GM12873 (cell line): ENCODE measurements at regions not wholly inside any gene's neighbourhood (a gene's known extent, or its start where the extent isn't known, plus 50 kb on each side); places are given as distances from the start of the nearest gene placed in this dataset.

ENCODE experiments used
- TF ChIP-seq, protein P1 (sequence below): IDR thresholded peaks from 2 replicates; pipeline ENCODE4 v1.5.1; 2012; ENCODE audit warnings: low read depth, mild to moderate bottlenecking, moderate library complexity, low read length, control low read depth; ENCODE audit not compliant: insufficient read depth; ENCODE audit errors: missing control alignments

DNA sequence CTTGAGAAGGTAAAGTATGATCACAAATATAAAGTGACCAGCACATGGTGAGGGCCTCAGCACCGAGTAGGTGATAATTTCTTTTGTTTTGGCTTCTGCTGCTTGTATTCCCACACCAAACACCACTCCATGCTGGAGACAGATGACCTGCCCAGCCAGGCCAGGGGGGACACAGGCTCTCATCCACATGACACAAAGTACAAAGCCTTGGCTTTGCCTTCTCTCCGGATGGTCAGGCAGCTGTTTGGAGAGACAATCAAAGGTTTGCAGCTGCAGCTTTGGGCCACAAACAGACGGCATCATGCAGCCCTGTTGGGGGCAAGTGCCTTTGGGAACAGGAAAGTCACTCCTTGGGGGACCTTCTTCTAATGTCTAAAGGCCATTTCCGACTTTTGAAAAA is 226.2 kb upstream of the KLF4 start:
- TF ChIP-seq, protein P1, sequence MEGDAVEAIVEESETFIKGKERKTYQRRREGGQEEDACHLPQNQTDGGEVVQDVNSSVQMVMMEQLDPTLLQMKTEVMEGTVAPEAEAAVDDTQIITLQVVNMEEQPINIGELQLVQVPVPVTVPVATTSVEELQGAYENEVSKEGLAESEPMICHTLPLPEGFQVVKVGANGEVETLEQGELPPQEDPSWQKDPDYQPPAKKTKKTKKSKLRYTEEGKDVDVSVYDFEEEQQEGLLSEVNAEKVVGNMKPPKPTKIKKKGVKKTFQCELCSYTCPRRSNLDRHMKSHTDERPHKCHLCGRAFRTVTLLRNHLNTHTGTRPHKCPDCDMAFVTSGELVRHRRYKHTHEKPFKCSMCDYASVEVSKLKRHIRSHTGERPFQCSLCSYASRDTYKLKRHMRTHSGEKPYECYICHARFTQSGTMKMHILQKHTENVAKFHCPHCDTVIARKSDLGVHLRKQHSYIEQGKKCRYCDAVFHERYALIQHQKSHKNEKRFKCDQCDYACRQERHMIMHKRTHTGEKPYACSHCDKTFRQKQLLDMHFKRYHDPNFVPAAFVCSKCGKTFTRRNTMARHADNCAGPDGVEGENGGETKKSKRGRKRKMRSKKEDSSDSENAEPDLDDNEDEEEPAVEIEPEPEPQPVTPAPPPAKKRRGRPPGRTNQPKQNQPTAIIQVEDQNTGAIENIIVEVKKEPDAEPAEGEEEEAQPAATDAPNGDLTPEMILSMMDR = no peak

DNA sequence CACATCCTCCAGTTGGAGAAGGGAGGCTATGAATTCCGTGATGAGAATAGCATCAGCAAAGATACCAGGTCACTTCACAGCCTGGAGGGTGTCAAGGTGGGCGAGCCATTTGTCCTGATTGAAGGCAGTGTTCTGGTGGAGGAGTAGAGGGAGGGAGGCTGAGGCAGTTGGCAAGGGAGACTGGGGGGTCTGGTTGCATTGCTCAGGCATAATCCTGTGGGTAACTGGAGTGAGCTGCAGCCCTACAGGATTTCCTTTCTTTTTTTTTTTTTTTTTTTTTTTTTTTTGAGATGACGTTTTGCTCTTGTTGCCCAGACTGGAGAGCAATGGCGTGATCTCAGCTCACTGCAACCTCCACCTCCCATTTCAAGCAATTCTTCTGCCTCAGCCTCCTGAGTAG is 223.9 kb upstream of the KLF4 start:
- TF ChIP-seq, protein P1 = no peak

DNA sequence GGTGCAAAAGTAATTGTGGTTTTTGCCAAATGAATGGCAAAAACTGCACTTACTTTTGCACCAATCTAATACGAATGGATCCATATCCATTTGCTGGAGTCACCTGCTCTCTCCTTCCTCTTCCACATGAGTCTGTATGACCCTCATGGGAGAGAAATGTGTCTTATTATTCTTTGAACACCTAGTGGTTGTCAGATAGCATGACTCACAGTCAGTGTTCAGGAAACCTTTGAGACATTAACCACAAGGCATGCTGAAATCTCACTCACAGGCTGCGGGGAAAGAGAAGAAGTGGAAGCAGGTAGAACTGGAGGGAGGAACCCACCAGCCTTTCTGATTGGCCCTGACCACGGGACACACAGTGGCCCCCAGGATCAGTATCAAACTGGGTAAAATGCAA is 222.8 kb upstream of the KLF4 start:
- TF ChIP-seq, protein P1 = no peak

DNA sequence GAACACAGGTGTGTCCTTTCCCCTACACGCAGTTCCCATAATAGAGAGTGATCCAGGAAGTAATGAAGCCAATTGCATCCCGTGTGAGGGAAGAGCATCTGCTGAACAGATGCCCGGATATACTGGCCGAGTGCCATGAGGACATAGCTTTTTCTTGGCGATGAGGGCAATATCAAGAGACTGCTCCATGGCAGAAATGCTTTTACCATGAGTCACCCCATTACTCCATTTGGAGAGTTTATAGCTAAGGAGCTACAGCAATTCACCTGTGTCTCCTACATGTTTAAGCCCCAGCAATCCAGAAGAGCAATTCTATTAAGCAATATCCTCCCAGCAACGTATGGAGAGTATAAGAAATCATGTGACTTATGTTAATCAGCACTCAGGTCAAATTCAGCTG is 222.0 kb upstream of the KLF4 start:
- TF ChIP-seq, protein P1 = no peak

DNA sequence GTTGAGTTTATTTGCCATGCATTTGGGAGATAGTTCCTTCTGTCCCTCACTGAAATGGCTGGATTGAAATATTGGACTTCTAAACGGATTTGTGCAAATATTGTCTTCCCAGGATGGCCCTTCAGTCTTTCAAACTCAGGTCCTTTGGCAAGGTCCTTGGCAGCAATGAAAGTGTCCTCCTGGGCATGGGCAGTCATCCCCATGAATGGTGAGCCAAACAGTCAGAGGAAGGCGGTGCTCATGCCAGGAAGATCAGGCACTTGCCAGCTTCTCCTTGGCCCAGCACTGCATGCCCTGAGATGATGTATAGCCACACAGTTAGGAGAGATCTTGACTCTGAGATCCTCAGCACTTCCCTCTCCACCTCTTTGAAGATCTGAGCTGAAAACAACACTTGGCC is 221.4 kb upstream of the KLF4 start:
- TF ChIP-seq, protein P1 = no peak

DNA sequence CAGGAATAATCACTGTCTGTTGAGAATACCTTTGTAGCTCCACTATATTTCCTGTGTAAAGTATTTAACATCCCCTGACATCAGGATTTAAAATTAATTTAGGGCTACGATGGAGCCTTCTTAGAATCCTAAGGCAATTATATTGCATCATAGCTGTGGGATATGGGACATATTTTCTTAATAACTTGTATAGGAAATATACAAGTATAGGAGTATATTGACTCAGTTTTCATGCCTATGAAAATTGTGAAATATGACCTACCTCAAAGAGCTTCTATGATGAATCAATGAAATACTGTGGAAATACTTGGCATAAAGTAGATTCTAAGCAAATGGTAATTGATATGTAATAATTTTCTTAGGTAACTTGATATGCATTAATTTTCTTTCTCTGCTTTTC is 221.0 kb upstream of the KLF4 start:
- TF ChIP-seq, protein P1 = no peak

DNA sequence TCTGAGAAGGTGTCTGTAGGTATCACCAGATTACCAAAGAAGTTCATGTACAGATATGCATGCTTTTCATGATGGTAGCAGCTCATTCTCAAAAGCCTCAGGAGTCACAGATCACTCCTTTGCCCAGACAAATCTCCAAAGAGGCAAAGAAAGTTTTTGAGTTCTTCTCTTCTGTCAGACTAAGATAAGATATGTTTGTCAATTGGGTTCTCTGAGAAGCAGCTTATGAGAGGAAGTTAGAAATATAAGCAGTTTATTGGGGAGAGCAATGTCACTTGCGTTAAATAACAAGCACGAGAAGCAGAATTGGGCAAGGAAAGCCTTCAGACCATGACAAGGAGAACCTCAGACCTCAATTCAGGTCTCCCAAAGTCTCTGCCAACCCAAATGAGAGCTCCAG is 219.2 kb upstream of the KLF4 start:
- TF ChIP-seq, protein P1 = no peak
